K562 (cell line): ENCODE measurements at regions not wholly inside any gene's neighbourhood (a gene's known extent, or its start where the extent isn't known, plus 50 kb on each side); places are given as distances from the start of the nearest gene placed in this dataset.

ENCODE experiments used
- ATAC-seq: fragments of 200-7000 bp; cut with Tn5 transposase; 3 replicates; pipeline ENCODE4 v1.9.1; 2020; ENCODE audit warnings: moderate library complexity
- BruUV-seq: library from RNA; stranded (reverse); fragments of 400-500 nt; replicated peaks from 2 replicates; lab custom pipeline; 2021; lab: Mats Ljungman, UMichigan
- CTCF ChIA-PET: fragments of 300-600 bp; formaldehyde crosslinking; extraction: SDS; loops from one replicate; lab custom pipeline; 2021; ENCODE audit warnings: low intra/inter-chr PET ratio; lab: Yijun Ruan, JAX
- POLR2A ChIA-PET: fragments of 300-600, 350-650 bp; sonication (Branson Sonifier 250); formaldehyde crosslinking; extraction: SDS; loops from one replicate; lab custom pipeline; 2021; ENCODE audit warnings: antibody characterized with exemption, inconsistent platforms; lab: Yijun Ruan, JAX
- DNase-seq, 4 experiments: peaks; one replicate each; pipeline versions ENCODE4 v3.0.0 to v3.0.0-alpha.2; 2011 to 2018; ENCODE audit warnings: low spot score in 3 of 4, mixed read lengths in 3 of 4; ENCODE audit errors: extremely low read depth in 1 of 4
- FAIRE-seq: peaks from 2 replicates; lab custom pipeline; 2011; peaks lifted over from hg19 to GRCh38; lab: Jason Lieb, UNC
- H2AFZ ChIP-seq: 2 replicates; pipeline ENCODE4 v1.6.0; 2011; ENCODE audit warnings: low read depth, low read length, control low read depth, inconsistent platforms
- H3K27ac ChIP-seq: fragments of 200-600 bp; 3 replicates; pipeline ENCODE4 v1.8.0; 2011; ENCODE audit warnings: low read depth, mild to moderate bottlenecking, control low read depth, inconsistent platforms, low read length, moderate library complexity, mixed read lengths; ENCODE audit errors: extremely low read depth
- H3K27me3 ChIP-seq, 2 experiments: fragments of 300-600 bp in 1 of 2; 2 replicates in 1 of 2; 3 replicates in 1 of 2; pipeline versions ENCODE4 v1.6.0 to v1.8.0; 2011; ENCODE audit warnings: inconsistent platforms in 2 of 2, low read length in 2 of 2, mild to moderate bottlenecking in 1 of 2, mixed read lengths in 1 of 2, moderate library complexity in 1 of 2; ENCODE audit not compliant: control insufficient read depth in 2 of 2, insufficient read depth in 2 of 2
- H3K36me3 ChIP-seq: fragments of 300-600 bp; 3 replicates; pipeline ENCODE4 v1.8.0; 2011; ENCODE audit warnings: mild to moderate bottlenecking, low read length, inconsistent platforms; ENCODE audit not compliant: control insufficient read depth, insufficient read depth
- H3K4me1 ChIP-seq, 2 experiments: fragments of 200-600 bp in 1 of 2; replicated peaks in 1 of 2; 2 replicates in 1 of 2; 3 replicates in 1 of 2; pipeline versions ENCODE4 v1.5.1 to v1.8.0; 2011; ENCODE audit warnings: inconsistent platforms in 2 of 2, low read length in 2 of 2, mild to moderate bottlenecking in 1 of 2, mixed read lengths in 1 of 2, moderate library complexity in 1 of 2; ENCODE audit not compliant: control insufficient read depth in 2 of 2, insufficient read depth in 2 of 2
- H3K4me2 ChIP-seq: 2 replicates; pipeline ENCODE4 v1.6.1; 2011; ENCODE audit warnings: low read length, control low read depth, inconsistent platforms, mixed read lengths; ENCODE audit not compliant: insufficient read depth
- H3K4me3 ChIP-seq: fragments of 200-600 bp; sonication (generic), shearing (Covaris generic); 2 replicates; pipeline ENCODE4 v1.5.1; 2016; ENCODE audit warnings: control low read depth, inconsistent platforms
- H3K79me2 ChIP-seq: fragments of 200-600 bp; 3 replicates; pipeline ENCODE4 v1.8.0; 2011; ENCODE audit warnings: low read length, inconsistent platforms; ENCODE audit not compliant: control insufficient read depth, insufficient read depth
- H3K9ac ChIP-seq, 2 experiments: 2 replicates each; pipeline versions ENCODE4 v1.6.0 to v1.6.1; 2011; ENCODE audit warnings: low read depth in 2 of 2, low read length in 2 of 2, control low read depth in 1 of 2, inconsistent platforms in 1 of 2, mild to moderate bottlenecking in 1 of 2, mixed read lengths in 1 of 2; ENCODE audit not compliant: insufficient read depth in 1 of 2
- H3K9me1 ChIP-seq: one replicate; pipeline ENCODE4 v1.6.0; 2011; ENCODE audit warnings: inconsistent platforms, mild to moderate bottlenecking, low read length, moderate library complexity; ENCODE audit not compliant: control insufficient read depth, insufficient read depth
- H3K9me3 ChIP-seq: replicated peaks from 2 replicates; pipeline ENCODE4 v1.5.1; 2011; ENCODE audit warnings: low read depth, low read length, inconsistent platforms; ENCODE audit not compliant: control insufficient read depth, insufficient read depth
- H4K20me1 ChIP-seq: replicated peaks from 2 replicates; pipeline ENCODE4 v1.6.1; 2011; ENCODE audit warnings: low read length, inconsistent platforms, mixed read lengths; ENCODE audit not compliant: control insufficient read depth, insufficient read depth
- HNRNPLL ChIP-seq: fragments of 200-400 bp; formaldehyde crosslinking; IDR thresholded peaks from 2 replicates; pipeline ENCODE4 v1.6.1; 2017; ENCODE audit warnings: low read length, low read depth, mild to moderate bottlenecking; ENCODE audit not compliant: poor library complexity, severe bottlenecking
- PHF20 ChIP-seq: fragments of 450-650 bp; IDR thresholded peaks from 2 replicates; pipeline ENCODE4 v1.6.1; 2018; ENCODE audit not compliant: partially characterized antibody
- POLR2G ChIP-seq: fragments of 200-400 bp; formaldehyde crosslinking; IDR thresholded peaks from 2 replicates; pipeline ENCODE4 v1.6.1; 2017; ENCODE audit warnings: low read depth, mild to moderate bottlenecking, antibody characterized with exemption, low read length, moderate library complexity
- ZNF133 ChIP-seq: fragments of 250-450 bp; sonication (Bioruptor Pico); IDR thresholded peaks from 2 replicates; pipeline ENCODE4 v1.4.0; 2020; ENCODE audit warnings: mild to moderate bottlenecking
- ZNF253 ChIP-seq: fragments of 250-450 bp; sonication (Bioruptor Pico); conservative IDR thresholded peaks from 2 replicates; pipeline ENCODE4 v1.6.1; 2021; ENCODE audit warnings: mild to moderate bottlenecking
- ZNF639 ChIP-seq, 2 experiments: fragments of 200-800 bp in 1 of 2; sonication (Bioruptor generic) in 1 of 2; sonication (generic) in 1 of 2; formaldehyde crosslinking in 1 of 2; IDR thresholded peaks in 1 of 2; conservative IDR thresholded peaks in 1 of 2; 2 replicates each; pipeline versions ENCODE4 v1.5.0 to v1.6.1; 2016 to 2020; ENCODE audit warnings: missing compliant biosample characterization in 1 of 2, missing genetic modification characterization in 1 of 2, missing genetic modification reagents in 1 of 2
- WGBS: fragments of 100-300 bp; shearing (Covaris generic); methylation state at CpG from one replicate; pipeline ENCODE4 v1.1.6; 2016; ENCODE audit warnings: low coverage, mixed read lengths; ENCODE audit not compliant: insufficient coverage; ENCODE audit errors: missing lambda C conversion rate; 5-methylcytosine and 5-hydroxymethylcytosine counted together
- in situ Hi-C: fragments of 300-500 bp; cut with MboI; formaldehyde crosslinking; loops from 4 replicates; pipeline ENCODE4 v1.15.0; 2018; ENCODE audit warnings: inconsistent platforms, mixed read lengths
- intact Hi-C: fragments of 100-400 bp; cut with micrococcal nuclease; formaldehyde crosslinking; loops from 2 replicates; pipeline ENCODE4 v1.14.2; 2022

GRCh38 chr16:85466989-85467388 is 146.1 kb upstream of the GSE1 start (continued):
- TF ChIP-seq ZNF639 (CRISPR knock-in tag; conservative IDR thresholded peaks at IDR 0.05 in 1 of 2, IDR thresholded peaks at IDR 0.05 in 1 of 2) = no peak
- no peak for TF ChIP-seq HNRNPLL
- no peak for TF ChIP-seq ZNF253
- no peak for TF ChIP-seq ZNF133 (CRISPR knock-in tag)

GRCh38 chr16:85469929-85470590 is 143.1 kb upstream of the GSE1 start:
- Histone ChIP-seq H4K20me1 (peaks cover 28% of the 10 kb centered on the region), H3K9ac (peak overlapping the region in 1 of 2 experiments; percentile 10; a peak in 1 of 4 replicates), H3K9me3 (no peaks in the 10 kb centered on the region), H3K27ac (no peak overlapping the region), H2AFZ (no peak overlapping the region), H3K79me2 (peaks cover 26% of the 10 kb centered on the region), H3K27me3 (no peaks in the 10 kb centered on the region), H3K9me1 (peaks cover 9% of the 10 kb centered on the region), H3K4me2 (no peak overlapping the region), H3K36me3 (peaks cover 11% of the 10 kb centered on the region; the same call in 2 of the 3 replicates), H3K4me3 (no peak overlapping the region), H3K4me1 (peaks cover 14 to 65% of the 10 kb centered on the region in 2 experiments)
- WGBS = 63% methylated on average over 17 of the region's 20 CpGs
- ATAC-seq = no peak
- DNase-seq = no peak
- TF ChIP-seq PHF20 = no peak
- peak; percentile 37; the same call in 1 of the 2 replicates for TF ChIP-seq POLR2G
- BruUV-seq = no TSS peak
- ChIA-PET POLR2A (interaction anchor here (0.6 to 2.7 kb wide), 7 partner anchors 9 to 128 kb away, joined by 3 to 16 read pairs (median 5); no protein-coding TSS in a partner anchor), CTCF (no interaction called here)
- intact Hi-C loops = no loop called here
- FAIRE-seq = no peak
- in situ Hi-C loops = no loop called here
